ENCODE measurements at regions not wholly inside any gene's neighbourhood (a gene's known extent, or its start where the extent isn't known, plus 50 kb on each side); places are given as distances from the start of the nearest gene placed in this dataset.

GRCh38 chr10:43968961-43969360 is 320.3 kb upstream of the ZNF32 start:
- no peak overlapping the region for H3K4me3 ChIP-seq

GRCh38 chr10:43968076-43968475 is 319.4 kb upstream of the ZNF32 start:
- TF ChIP-seq CTCF (IDR thresholded peaks at IDR 0.05) (no peak), POLR2A (IDR thresholded peaks at IDR 0.05) (no peak)
- intact Hi-C loops (cut with DNase I; ENCODE audit: low total_unique reads): no loop called here
- Histone ChIP-seq H3K4me1 (no peaks in the 10 kb centered on the region), H3K4me3 (no peak overlapping the region), H3K9me3 (no peaks in the 10 kb centered on the region), H3K27ac (no peak overlapping the region), H3K27me3 (no peaks in the 10 kb centered on the region), H3K36me3 (ENCODE audit: low read depth, missing control alignments) (no peaks in the 10 kb centered on the region)
- WGBS, 2 donors: 90 to 91% methylated on average over 1 of the region's 1 CpG
- no peak for DNase-seq

More at GRCh38 chr10:43968961-43969360, 320.3 kb upstream of the ZNF32 start:
- TF ChIP-seq POLR2A (IDR thresholded peaks at IDR 0.05): no peak
- TF ChIP-seq CTCF (IDR thresholded peaks at IDR 0.05): no peak
- no peak for DNase-seq
- Histone ChIP-seq H3K4me1 (no peaks in the 10 kb centered on the region), H3K27me3 (no peaks in the 10 kb centered on the region), H3K27ac (no peak overlapping the region), H3K9me3 (no peaks in the 10 kb centered on the region), H3K36me3 (ENCODE audit: low read depth, missing control alignments) (no peaks in the 10 kb centered on the region)
- 80% methylated on average over 14 of the region's 14 CpGs for WGBS, 2 donors
- intact Hi-C loops (cut with DNase I; ENCODE audit: low total_unique reads): no loop called here

- TF ChIP-seq POLR2A (IDR thresholded peaks at IDR 0.05) (no peak), CTCF (IDR thresholded peaks at IDR 0.05) (no peak)
- Histone ChIP-seq H3K9me3 (no peaks in the 10 kb centered on the region), H3K4me1 (peaks cover 4% of the 10 kb centered on the region), H3K4me3 (no peak overlapping the region), H3K27ac (no peak overlapping the region), H3K27me3 (no peaks in the 10 kb centered on the region), H3K36me3 (ENCODE audit: low read depth, missing control alignments) (no peaks in the 10 kb centered on the region)
- WGBS, 2 donors: 93 to 96% methylated on average over 3 of the region's 3 CpGs
- no peak for DNase-seq
- intact Hi-C loops (cut with DNase I; ENCODE audit: low total_unique reads): no loop called here
Observed at GRCh38 chr10:43966571-43966965, 317.9 kb upstream of the ZNF32 start.

- no peak overlapping the region for H3K4me3 ChIP-seq
- no peak for TF ChIP-seq POLR2A (IDR thresholded peaks at IDR 0.05)
- no peak for TF ChIP-seq CTCF (IDR thresholded peaks at IDR 0.05)
- no peak overlapping the region for H3K27ac ChIP-seq
- DNase-seq: no peak
- H3K4me1 ChIP-seq: peaks cover 9% of the 10 kb centered on the region
- intact Hi-C loops (cut with DNase I; ENCODE audit: low total_unique reads): no loop called here
- no peaks in the 10 kb centered on the region for H3K36me3 ChIP-seq (ENCODE audit: low read depth, missing control alignments)
- 90 to 93% methylated on average over 5 to 7 of the region's 7 CpGs for WGBS, 2 donors
- H3K9me3 ChIP-seq: no peaks in the 10 kb centered on the region
- H3K27me3 ChIP-seq: no peaks in the 10 kb centered on the region
Observed at GRCh38 chr10:43965918-43966570, 317.4 kb upstream of the ZNF32 start.
